Progenitor cell of endocrine pancreas (in vitro differentiated cells): ENCODE measurements at regions not wholly inside any gene's neighbourhood (a gene's known extent, or its start where the extent isn't known, plus 50 kb on each side); places are given as distances from the start of the nearest gene placed in this dataset.

Experiments used
- DNase-seq: peaks from one replicate; pipeline ENCODE4 v3.0.0; 2021; ENCODE audit warnings: low spot score; ENCODE audit not compliant: unreplicated experiment
- H3K27ac Mint-ChIP-seq: 2 replicates; pipeline ENCODE4 v1.8.0; 2021; ENCODE audit warnings: mild to moderate bottlenecking, moderate library complexity, mixed read lengths
- H3K27me3 Mint-ChIP-seq: 2 replicates; pipeline ENCODE4 v1.8.0; 2021; ENCODE audit warnings: mixed read lengths
- H3K36me3 Mint-ChIP-seq: 2 replicates; pipeline ENCODE4 v1.8.0; 2022; ENCODE audit warnings: mixed read lengths; ENCODE audit not compliant: insufficient read depth
- H3K4me1 Mint-ChIP-seq: 2 replicates; pipeline ENCODE4 v1.8.0; 2021; ENCODE audit warnings: low read depth, mixed read lengths
- H3K4me3 Mint-ChIP-seq: 2 replicates; pipeline ENCODE4 v1.8.0; 2021; ENCODE audit warnings: low read depth, mild to moderate bottlenecking, moderate library complexity, mixed read lengths
- H3K9me3 Mint-ChIP-seq: 2 replicates; pipeline ENCODE4 v1.8.0; 2021; ENCODE audit warnings: low read depth, mixed read lengths
- CTCF ChIP-seq: fragments of 200-600 bp; sonication (generic); IDR thresholded peaks from one replicate; pipeline ENCODE4 v1.5.0; 2021; ENCODE audit warnings: antibody characterized with exemption, mild to moderate bottlenecking; ENCODE audit not compliant: unreplicated experiment

GRCh38 chr16:86087011-86087895, 188.3 kb downstream of the IRF8 start:
- Mint-ChIP-seq H3K4me1 (peaks cover 8% of the 10 kb centered on the region), H3K27me3 (peaks cover 22% of the 10 kb centered on the region), H3K9me3 (no peaks in the 10 kb centered on the region), H3K36me3 (no peaks in the 10 kb centered on the region), H3K4me3 (no peak overlapping the region), H3K27ac (no peak overlapping the region)
- TF ChIP-seq CTCF, result no peak
- no peak for DNase-seq

- DNase-seq, result no peak
- H3K27ac Mint-ChIP-seq, result no peak overlapping the region
- no peaks in the 10 kb centered on the region for H3K36me3 Mint-ChIP-seq
- H3K9me3 Mint-ChIP-seq, result no peaks in the 10 kb centered on the region
- no peak overlapping the region for H3K4me3 Mint-ChIP-seq
- TF ChIP-seq CTCF, result no peak
- H3K4me1 Mint-ChIP-seq, result peaks cover 8% of the 10 kb centered on the region
- H3K27me3 Mint-ChIP-seq, result peaks cover 20% of the 10 kb centered on the region
These were observed 188.9 kb downstream of the IRF8 start for GRCh38 chr16:86087896-86088230.

- H3K9me3 Mint-ChIP-seq, result no peaks in the 10 kb centered on the region
- no peak for DNase-seq
- H3K36me3 Mint-ChIP-seq, result no peaks in the 10 kb centered on the region
- H3K27me3 Mint-ChIP-seq, result peaks cover 20% of the 10 kb centered on the region
- peaks cover 8% of the 10 kb centered on the region for H3K4me1 Mint-ChIP-seq
- TF ChIP-seq CTCF, result no peak
- no peak overlapping the region for H3K4me3 Mint-ChIP-seq
- no peak overlapping the region for H3K27ac Mint-ChIP-seq
These were observed 189.3 kb downstream of the IRF8 start for GRCh38 chr16:86088287-86088686.

- Mint-ChIP-seq H3K36me3 (no peaks in the 10 kb centered on the region), H3K9me3 (no peaks in the 10 kb centered on the region), H3K27me3 (peaks cover 19% of the 10 kb centered on the region), H3K4me3 (no peak overlapping the region), H3K27ac (no peak overlapping the region), H3K4me1 (peaks cover 8% of the 10 kb centered on the region)
- no peak for DNase-seq
- no peak for TF ChIP-seq CTCF
These were observed 189.9 kb downstream of the IRF8 start for GRCh38 chr16:86088816-86089215.

GRCh38 chr16:86089334-86089900, 190.5 kb downstream of the IRF8 start:
- DNase-seq, result no peak
- Mint-ChIP-seq H3K27me3 (peaks cover 19% of the 10 kb centered on the region), H3K4me1 (peaks cover 8% of the 10 kb centered on the region), H3K36me3 (no peaks in the 10 kb centered on the region), H3K4me3 (no peak overlapping the region), H3K9me3 (no peaks in the 10 kb centered on the region), H3K27ac (no peak overlapping the region)
- no peak for TF ChIP-seq CTCF
